GM23338 (cell line): ENCODE measurements at regions not wholly inside any gene's neighbourhood (a gene's known extent, or its start where the extent isn't known, plus 50 kb on each side); places are given as distances from the start of the nearest gene placed in this dataset.

Source experiments
- ATAC-seq: fragments of 200-7000 bp; cut with Tn5 transposase; 3 replicates; pipeline ENCODE4 v1.9.1; 2020
- DNase-seq: peaks from one replicate; pipeline ENCODE4 v3.0.0-alpha.2; 2015; ENCODE audit warnings: low spot score
- H2AFZ ChIP-seq: fragments of 200-600 bp; sonication (generic); 2 replicates; pipeline ENCODE4 v1.8.0; 2016; ENCODE audit warnings: antibody characterized with exemption, mild to moderate bottlenecking, moderate library complexity
- H3F3A ChIP-seq: fragments of 200-600 bp; sonication (generic); replicated peaks from 2 replicates; pipeline ENCODE4 v1.8.0; 2017; ENCODE audit warnings: antibody characterized with exemption, mixed run types, low read depth
- H3K27ac ChIP-seq: fragments of 200-600 bp; sonication (generic); 2 replicates; pipeline ENCODE4 v1.6.1; 2016; ENCODE audit warnings: low read depth
- H3K27me3 ChIP-seq: fragments of 200-600 bp; sonication (generic); 2 replicates; pipeline ENCODE4 v1.8.0; 2016; ENCODE audit warnings: mild to moderate bottlenecking, mixed run types, moderate library complexity; ENCODE audit not compliant: insufficient read depth
- H3K36me3 ChIP-seq: fragments of 200-600 bp; sonication (generic); 2 replicates; pipeline ENCODE4 v1.8.0; 2016; ENCODE audit warnings: mild to moderate bottlenecking; ENCODE audit not compliant: insufficient read depth
- H3K4me1 ChIP-seq: fragments of 200-600 bp; sonication (generic); 2 replicates; pipeline ENCODE4 v1.8.0; 2016; ENCODE audit warnings: mild to moderate bottlenecking, moderate library complexity; ENCODE audit not compliant: insufficient read depth
- H3K4me2 ChIP-seq: fragments of 200-600 bp; sonication (generic); 2 replicates; pipeline ENCODE4 v1.7.1; 2017; ENCODE audit warnings: mixed run types
- H3K4me3 ChIP-seq: fragments of 200-600 bp; sonication (generic); 2 replicates; pipeline ENCODE4 v1.6.1; 2016; ENCODE audit warnings: mixed run types
- H3K79me2 ChIP-seq: fragments of 200-600 bp; sonication (generic); replicated peaks from 2 replicates; pipeline ENCODE4 v1.8.0; 2017; ENCODE audit warnings: mild to moderate bottlenecking; ENCODE audit not compliant: insufficient read depth
- H3K9me2 ChIP-seq: fragments of 200-600 bp; sonication (generic); 2 replicates; pipeline ENCODE4 v1.8.0; 2017; ENCODE audit not compliant: insufficient read depth
- H4K20me1 ChIP-seq: fragments of 200-600 bp; sonication (generic); replicated peaks from 2 replicates; pipeline ENCODE4 v1.8.0; 2017; ENCODE audit warnings: mild to moderate bottlenecking; ENCODE audit not compliant: insufficient read depth
- H3K27ac Mint-ChIP-seq: 2 replicates; pipeline ENCODE4 v1.8.0; 2020; ENCODE audit warnings: inconsistent platforms, mild to moderate bottlenecking, moderate library complexity, mixed read lengths
- H3K27me3 Mint-ChIP-seq: 3 replicates; pipeline ENCODE4 v1.8.0; 2022; ENCODE audit warnings: low read depth, mild to moderate bottlenecking, moderate library complexity, mixed read lengths, inconsistent platforms; ENCODE audit not compliant: insufficient read depth, poor library complexity
- H3K36me3 Mint-ChIP-seq: 3 replicates; pipeline ENCODE4 v1.8.0; 2021; ENCODE audit warnings: low read depth, mild to moderate bottlenecking, inconsistent platforms, moderate library complexity, mixed read lengths
- H3K4me1 Mint-ChIP-seq: 3 replicates; pipeline ENCODE4 v1.8.0; 2020; ENCODE audit warnings: mild to moderate bottlenecking, inconsistent platforms, mixed read lengths
- H3K4me3 Mint-ChIP-seq: 3 replicates; pipeline ENCODE4 v1.8.0; 2021; ENCODE audit warnings: moderate library complexity, mild to moderate bottlenecking, inconsistent platforms, mixed read lengths
- H3K9me3 Mint-ChIP-seq: 3 replicates; pipeline ENCODE4 v1.8.0; 2020; ENCODE audit warnings: moderate library complexity, mild to moderate bottlenecking, inconsistent platforms, mixed read lengths
- CREB1 ChIP-seq: fragments of 250-450 bp; sonication (Bioruptor Pico); IDR thresholded peaks from 2 replicates; pipeline ENCODE4 v1.5.0; 2020; ENCODE audit warnings: low read depth, mild to moderate bottlenecking, moderate library complexity
- CTCF ChIP-seq, 2 experiments: fragments of 200-600 bp in 1 of 2; sonication (generic) in 1 of 2; conservative IDR thresholded peaks; 2 replicates each; pipeline versions ENCODE4 v1.5.1 to v1.6.1; 2016 to 2017; ENCODE audit warnings: antibody characterized with exemption in 2 of 2, low read depth in 2 of 2, mild to moderate bottlenecking in 2 of 2, moderate library complexity in 1 of 2
- EZH2 ChIP-seq: fragments of 200-600 bp; sonication (generic); IDR thresholded peaks from one replicate; pipeline ENCODE4 v1.8.0; 2017; ENCODE audit warnings: antibody characterized with exemption, mild to moderate bottlenecking, low read depth; ENCODE audit not compliant: unreplicated experiment
- POLR2AphosphoS5 ChIP-seq: IDR thresholded peaks from 2 replicates; pipeline ENCODE4 v1.6.1; 2016; ENCODE audit warnings: antibody characterized with exemption, low read depth
- REST ChIP-seq: IDR thresholded peaks from one replicate; pipeline ENCODE4 v1.6.1; 2018; ENCODE audit warnings: antibody characterized with exemption; ENCODE audit not compliant: unreplicated experiment
- STAT1 ChIP-seq: IDR thresholded peaks from one replicate; pipeline ENCODE4 v1.6.1; 2016; ENCODE audit warnings: antibody characterized with exemption; ENCODE audit not compliant: unreplicated experiment
- ZNF331 ChIP-seq: fragments of 250-450 bp; sonication (Bioruptor Pico); IDR thresholded peaks from 2 replicates; pipeline ENCODE4 v1.5.0; 2020; ENCODE audit warnings: low read depth, mild to moderate bottlenecking, moderate library complexity
- TF ChIP-seq, protein P1 (sequence below): IDR thresholded peaks from 2 replicates; pipeline ENCODE4 v1.6.1; 2016; ENCODE audit warnings: antibody characterized with exemption

DNA sequence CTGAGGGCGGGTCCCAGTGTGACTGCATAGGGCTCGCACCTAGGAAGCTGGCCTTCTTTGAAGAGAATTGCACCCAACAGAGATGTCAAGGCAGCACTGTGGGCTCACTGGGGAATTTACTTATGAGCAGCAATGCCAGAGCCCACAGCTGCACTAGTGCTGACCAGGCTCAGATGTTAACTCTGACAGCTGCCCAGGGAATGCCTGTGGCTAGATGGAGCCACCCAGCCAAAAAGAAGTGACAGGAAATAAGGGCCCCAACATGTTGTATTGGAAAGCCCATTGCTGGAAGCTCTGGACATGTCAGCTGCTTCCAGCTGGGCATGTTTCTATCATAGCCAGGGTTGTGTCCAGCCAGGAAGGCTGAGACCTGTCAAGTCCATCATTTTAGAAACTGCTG is 90.9 kb upstream of the ZNF280D start:
- Histone ChIP-seq H3K27me3 (no peaks in the 10 kb centered on the region), H3K9me2 (no peaks in the 10 kb centered on the region), H3K36me3 (no peaks in the 10 kb centered on the region), H3K79me2 (no peaks in the 10 kb centered on the region), H4K20me1 (no peaks in the 10 kb centered on the region), H3F3A (no peaks in the 10 kb centered on the region), H3K4me3 (no peak overlapping the region), H3K4me2 (no peak overlapping the region), H2AFZ (no peak overlapping the region), H3K27ac (no peak overlapping the region), H3K4me1 (no peaks in the 10 kb centered on the region)
- H3K4me3 Mint-ChIP-seq: no peak overlapping the region
- no peaks in the 10 kb centered on the region for H3K4me1 Mint-ChIP-seq
- H3K9me3 Mint-ChIP-seq: no peaks in the 10 kb centered on the region; the same call in 2 of the 3 replicates
- H3K27me3 Mint-ChIP-seq: no peaks in the 10 kb centered on the region
- ATAC-seq: no peak
- DNase-seq: no peak
- TF ChIP-seq STAT1 (no peak), EZH2 (no peak), CREB1 (CRISPR knock-in tag) (no peak), REST (no peak), ZNF331 (CRISPR knock-in tag) (no peak)
- TF ChIP-seq, protein P1, sequence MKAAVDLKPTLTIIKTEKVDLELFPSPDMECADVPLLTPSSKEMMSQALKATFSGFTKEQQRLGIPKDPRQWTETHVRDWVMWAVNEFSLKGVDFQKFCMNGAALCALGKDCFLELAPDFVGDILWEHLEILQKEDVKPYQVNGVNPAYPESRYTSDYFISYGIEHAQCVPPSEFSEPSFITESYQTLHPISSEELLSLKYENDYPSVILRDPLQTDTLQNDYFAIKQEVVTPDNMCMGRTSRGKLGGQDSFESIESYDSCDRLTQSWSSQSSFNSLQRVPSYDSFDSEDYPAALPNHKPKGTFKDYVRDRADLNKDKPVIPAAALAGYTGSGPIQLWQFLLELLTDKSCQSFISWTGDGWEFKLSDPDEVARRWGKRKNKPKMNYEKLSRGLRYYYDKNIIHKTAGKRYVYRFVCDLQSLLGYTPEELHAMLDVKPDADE: no peak
- H3K27ac Mint-ChIP-seq: no peak overlapping the region
- no peaks in the 10 kb centered on the region for H3K36me3 Mint-ChIP-seq

GRCh38 chr15:56821721-56822425 is 88.6 kb upstream of the ZNF280D start:
- no peak overlapping the region for H3K27ac Mint-ChIP-seq
- no peaks in the 10 kb centered on the region for H3K4me1 Mint-ChIP-seq
- peak; percentile 90 for ATAC-seq

More at GRCh38 chr15:56821721-56822425, 88.6 kb upstream of the ZNF280D start:
- no peaks in the 10 kb centered on the region for H3K27me3 ChIP-seq
- H3K4me2 ChIP-seq: no peak overlapping the region
- no peaks in the 10 kb centered on the region for H3K79me2 ChIP-seq
- no peak overlapping the region for H3K4me3 ChIP-seq
- H2AFZ ChIP-seq: peak overlapping the region; percentile 75
- H3K27ac ChIP-seq: no peak overlapping the region
- no peaks in the 10 kb centered on the region for H3F3A ChIP-seq
- no peaks in the 10 kb centered on the region for H3K9me2 ChIP-seq
- H3K9me3 Mint-ChIP-seq: no peaks in the 10 kb centered on the region; the same call in 2 of the 3 replicates
- no peaks in the 10 kb centered on the region for H3K4me1 ChIP-seq
- DNase-seq: peak; percentile 69
- no peaks in the 10 kb centered on the region for H4K20me1 ChIP-seq
- H3K4me3 Mint-ChIP-seq: no peak overlapping the region
- H3K36me3 ChIP-seq: no peaks in the 10 kb centered on the region
- no peaks in the 10 kb centered on the region for H3K36me3 Mint-ChIP-seq
- no peaks in the 10 kb centered on the region for H3K27me3 Mint-ChIP-seq
- TF ChIP-seq CTCF (conservative IDR thresholded peaks at IDR 0.05; ENCODE audit: low read depth in 2 of 2) (peak; percentile 70 to 87), EZH2 (no peak), POLR2AphosphoS5 (no peak), ZNF331 (CRISPR knock-in tag) (no peak)
- TF ChIP-seq, protein P1: no peak
